T follicular helper cell (primary cell): ENCODE measurements at regions not wholly inside any gene's neighbourhood (a gene's known extent, or its start where the extent isn't known, plus 50 kb on each side); places are given as distances from the start of the nearest gene placed in this dataset.

ENCODE experiments used
- DNase-seq: peaks from one replicate; pipeline ENCODE4 v3.0.0-alpha.2; 2020; ENCODE audit warnings: low read depth

- no peak for DNase-seq
These were observed 1054.3 kb downstream of the TLE1 start for GRCh38 chr9:80635065-80635464.

DNA sequence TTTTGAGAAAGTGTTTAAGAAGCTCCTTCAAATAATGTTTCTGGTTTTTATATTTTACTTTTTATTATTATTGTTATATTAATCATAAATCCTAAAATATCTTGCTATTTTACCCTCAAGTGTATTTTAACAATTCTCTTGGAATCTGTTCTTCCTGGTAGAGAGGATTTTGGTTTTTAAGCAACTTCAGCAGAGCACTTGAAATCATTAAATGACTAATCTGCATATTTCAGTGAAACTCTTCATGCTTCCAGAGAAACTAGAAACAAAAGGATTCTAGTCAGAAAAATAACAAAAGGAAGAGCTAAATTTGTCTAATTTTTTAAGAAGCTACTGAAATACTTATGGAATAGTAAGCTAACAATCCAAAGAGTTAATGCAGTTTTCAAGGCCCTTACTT is 1057.3 kb downstream of the TLE1 start:
- no peak for DNase-seq

DNA sequence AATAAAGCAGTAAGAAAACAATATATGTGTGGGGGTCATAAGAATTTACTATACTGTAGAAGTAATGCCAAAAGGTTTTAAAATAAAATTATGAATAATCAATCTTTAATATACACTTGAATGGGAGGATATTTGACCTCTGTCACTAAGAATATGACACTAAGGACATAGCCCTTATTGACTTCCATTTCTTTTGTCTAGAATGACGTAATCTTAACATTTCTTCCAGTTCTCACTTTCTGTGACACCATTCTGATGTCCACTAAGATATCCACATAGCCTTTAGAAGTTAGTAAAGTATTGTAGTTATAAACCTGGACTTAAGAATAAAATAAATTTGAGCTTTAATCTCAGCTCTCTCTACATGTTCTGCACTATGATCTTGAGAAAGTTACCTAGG is 1050.7 kb downstream of the TLE4 start:
- no peak for DNase-seq

GRCh38 chr9:80619356-80619755 is 1047.6 kb downstream of the TLE4 start:
- no peak for DNase-seq

DNA sequence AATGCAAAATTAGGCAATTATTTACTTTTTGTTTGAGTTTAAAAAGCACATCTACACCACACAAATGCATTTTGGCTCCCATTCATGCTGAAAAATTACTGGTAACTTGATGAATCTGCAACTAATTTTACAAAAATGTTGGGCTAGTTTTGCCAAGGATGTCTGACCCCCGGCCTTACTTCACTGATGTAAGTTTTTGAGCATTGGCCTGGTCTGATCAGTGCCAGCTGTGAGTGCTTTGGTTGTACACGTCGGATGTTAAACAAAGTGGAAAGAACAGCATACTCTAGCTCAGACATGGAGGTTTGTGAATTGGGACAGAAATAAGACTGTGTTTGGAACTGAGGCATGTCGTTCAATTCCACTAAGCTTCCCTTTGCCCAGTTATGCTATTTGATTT is 1044.2 kb downstream of the TLE4 start:
- no peak for DNase-seq

DNA sequence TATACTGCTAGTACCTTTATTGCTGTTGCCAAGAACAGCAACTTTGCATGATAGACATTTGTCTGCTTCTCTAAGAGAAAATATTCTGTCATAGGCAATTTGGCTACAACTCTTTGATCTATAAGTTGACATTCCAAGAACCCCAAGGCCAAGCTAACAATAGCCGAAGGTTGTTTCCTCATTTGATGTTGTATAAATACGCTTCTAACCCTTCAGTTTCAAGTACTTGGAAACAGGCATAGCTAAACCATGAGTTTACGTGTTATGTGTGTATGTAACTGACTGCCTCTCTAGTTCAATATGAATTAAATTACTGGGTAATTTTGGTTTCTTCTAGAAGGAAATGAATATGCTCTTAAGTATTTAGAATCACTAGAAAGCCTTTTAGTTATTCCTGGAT is 1034.0 kb downstream of the TLE4 start:
- DNase-seq = no peak

DNA sequence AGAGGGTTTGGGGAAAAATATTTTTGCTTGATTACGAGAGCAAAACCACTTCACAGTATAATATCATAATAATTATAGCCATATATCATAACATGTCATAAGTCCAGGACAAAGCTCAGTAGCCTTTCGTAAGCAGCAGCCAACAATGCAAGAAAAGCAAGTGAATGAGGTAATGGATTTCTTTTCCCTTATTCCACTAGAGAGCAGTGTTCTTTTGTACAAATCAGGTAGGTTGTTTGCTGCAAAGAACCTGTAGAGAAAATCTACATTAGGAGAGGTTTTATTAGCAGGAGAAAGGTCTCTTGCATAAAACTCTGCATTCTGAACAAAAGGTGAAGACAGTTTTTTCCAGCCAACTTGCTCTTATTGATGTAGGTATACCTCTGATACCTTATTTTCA is 1033.4 kb downstream of the TLE4 start:
- no peak for DNase-seq

DNA sequence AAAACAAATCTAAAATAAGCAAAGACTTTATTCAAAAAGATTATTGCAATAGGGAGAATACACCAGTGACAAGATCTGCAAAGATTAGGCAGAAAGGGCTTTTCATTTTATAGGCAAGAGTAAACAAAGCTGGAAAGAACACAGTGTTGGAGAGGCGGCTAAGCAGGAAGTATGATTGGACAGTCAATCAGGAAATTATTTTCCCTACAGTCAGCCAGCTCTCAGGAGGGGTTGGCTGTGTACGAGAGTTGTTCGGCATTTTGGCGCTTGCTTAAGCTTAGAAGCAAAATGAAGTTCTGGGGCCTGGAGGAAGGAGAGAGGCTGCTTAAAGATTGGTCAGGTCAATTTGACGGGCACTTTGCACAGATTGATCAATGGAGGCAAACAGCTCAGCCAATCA is 1030.5 kb downstream of the TLE4 start:
- no peak for DNase-seq

DNA sequence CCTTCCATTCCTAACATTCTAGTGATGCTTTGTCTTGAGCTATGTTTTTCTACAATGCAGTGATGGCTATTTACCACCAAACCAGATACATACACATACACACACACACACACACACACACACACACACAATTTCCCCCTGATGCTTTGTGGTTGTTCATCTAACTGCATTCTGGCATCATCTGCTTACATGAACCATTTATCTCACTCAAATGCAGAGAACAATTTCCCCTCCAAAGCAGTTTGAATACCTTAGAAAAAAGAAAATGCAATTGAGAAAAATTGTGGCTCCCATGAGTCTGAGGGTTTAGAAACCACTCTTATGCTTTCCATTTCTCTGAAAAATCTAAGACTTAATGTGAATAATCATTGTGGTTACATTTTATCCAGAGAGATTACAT is 1024.8 kb downstream of the TLE4 start:
- no peak for DNase-seq

DNA sequence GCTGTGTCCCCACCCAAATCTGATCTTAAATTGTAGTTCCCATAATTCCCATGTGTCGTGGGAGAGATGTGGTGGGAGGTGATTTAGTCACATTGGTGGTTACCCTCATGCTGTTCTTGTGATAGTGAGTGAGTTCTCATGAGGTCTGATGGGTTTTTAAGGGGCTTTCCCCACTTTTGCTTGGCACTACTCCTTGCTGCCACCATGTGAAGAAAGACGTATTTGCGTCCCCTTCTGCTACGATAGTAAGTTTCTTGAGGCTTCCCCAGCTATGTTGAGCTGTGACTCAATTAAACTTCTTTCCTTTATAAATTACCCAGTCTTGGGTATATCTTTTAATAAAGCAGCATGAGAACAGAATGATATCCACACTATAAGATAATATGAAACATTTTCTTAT is 1023.4 kb downstream of the TLE4 start:
- DNase-seq = no peak

DNA sequence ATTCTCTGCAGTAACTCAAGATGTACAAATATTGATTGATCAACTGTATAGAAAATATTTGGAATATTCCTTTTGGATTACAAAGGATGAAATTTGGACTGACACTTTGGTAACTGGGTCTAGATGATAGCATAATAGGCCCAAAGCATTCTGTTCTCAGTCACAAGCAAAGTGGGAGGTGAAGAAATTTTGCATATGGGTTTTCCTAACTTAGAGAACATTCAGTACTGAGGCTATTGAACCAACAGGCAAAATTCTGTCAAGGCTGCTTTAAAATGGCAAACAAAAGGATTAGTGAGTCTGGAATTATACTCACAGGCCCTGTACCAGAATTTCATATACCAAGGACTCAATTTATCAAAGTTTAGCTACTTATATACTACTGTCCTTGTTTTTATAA is 1020.6 kb downstream of the TLE4 start:
- DNase-seq = no peak

DNA sequence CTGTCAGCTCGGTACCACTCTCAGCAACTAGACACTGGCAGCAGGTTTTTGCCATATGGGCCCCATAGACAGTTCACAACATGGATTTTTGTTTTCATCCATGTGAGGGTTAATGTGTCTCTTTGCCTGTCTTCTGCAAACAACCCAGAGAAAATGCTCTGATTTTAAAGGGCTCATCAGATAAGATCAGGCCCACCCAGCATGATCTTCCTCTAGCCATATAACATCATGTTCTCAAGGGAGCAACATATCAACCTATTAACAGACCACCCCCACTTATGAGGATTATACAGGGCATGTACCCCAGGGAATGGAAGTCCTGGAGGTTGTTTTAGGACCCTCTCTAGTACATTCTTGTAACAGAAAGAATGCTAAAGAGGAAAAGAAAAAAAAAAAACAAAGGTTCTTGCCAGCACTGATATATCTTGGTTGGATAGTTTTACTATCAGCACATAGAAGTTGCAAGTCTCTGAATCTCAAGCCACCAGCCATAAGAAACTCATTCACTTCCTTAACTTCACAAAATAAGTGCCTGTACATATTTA is 1015.1 kb downstream of the TLE4 start:
- DNase-seq = no peak

DNA sequence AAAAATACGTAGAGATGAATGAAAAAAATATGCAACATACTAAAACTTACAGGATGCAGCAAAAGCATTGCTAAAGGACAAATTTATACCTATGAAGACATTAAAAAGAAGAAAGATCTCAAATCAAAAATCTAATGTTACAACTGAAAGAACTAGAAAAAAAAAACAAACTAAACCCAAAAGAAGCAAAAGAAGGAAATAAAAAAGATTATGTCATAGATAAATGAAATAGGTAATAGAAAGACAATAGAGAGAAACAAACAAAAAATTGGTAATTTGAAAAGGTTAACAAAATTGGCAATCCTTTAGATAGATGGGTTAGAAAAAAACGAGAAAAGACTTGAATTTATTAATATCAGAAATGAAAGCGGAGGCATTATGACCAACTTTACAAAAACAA is 1000.2 kb downstream of the TLE4 start:
- DNase-seq = no peak

DNA sequence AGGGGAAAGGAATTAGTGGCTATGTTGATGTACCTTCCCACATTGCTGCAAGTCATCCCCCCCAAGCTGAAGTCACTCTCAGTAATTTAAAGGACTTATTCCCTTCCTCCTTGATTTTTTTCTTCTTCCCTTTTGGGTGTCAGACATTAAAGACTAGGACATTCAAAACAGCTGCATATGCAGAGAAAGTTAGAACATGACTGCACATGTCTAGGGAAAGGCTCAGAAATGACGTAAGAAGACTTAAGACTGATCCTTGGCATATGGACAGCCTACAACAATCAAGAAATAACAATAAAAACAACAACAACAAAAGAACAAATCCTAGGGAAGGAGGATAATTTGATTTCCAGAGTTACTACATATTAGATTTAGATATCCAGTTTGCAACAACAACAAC is 997.5 kb downstream of the TLE4 start:
- DNase-seq = no peak

DNA sequence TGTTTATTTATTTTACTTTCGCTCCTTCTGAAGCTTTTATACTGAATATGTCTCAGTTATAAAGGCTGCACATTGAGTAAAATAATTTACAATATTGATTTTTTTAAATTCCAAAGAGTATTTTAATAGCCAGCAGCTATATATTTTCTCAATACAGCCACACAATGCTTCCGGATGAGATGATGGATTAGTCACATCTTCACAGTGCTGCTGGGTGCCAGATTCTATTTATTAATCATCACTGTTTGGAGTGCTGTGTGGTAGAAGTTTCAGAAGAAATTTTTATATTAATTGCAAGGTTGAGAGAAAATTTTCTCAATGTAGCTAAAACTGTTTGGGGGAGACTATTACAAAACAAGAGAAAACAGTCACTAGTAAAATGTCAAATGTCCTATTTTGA is 989.8 kb downstream of the TLE4 start:
- DNase-seq = no peak

- no peak for DNase-seq
These were observed 989.2 kb downstream of the TLE4 start for GRCh38 chr9:80560976-80561375.

- DNase-seq = no peak
These were observed 985.5 kb downstream of the TLE4 start for GRCh38 chr9:80557256-80557655.

- DNase-seq = no peak
These were observed 984.9 kb downstream of the TLE4 start for GRCh38 chr9:80556631-80557030.

- DNase-seq = no peak
These were observed 984.1 kb downstream of the TLE4 start for GRCh38 chr9:80555782-80556325.

GRCh38 chr9:80554856-80555255 is 983.1 kb downstream of the TLE4 start:
- DNase-seq = no peak

DNA sequence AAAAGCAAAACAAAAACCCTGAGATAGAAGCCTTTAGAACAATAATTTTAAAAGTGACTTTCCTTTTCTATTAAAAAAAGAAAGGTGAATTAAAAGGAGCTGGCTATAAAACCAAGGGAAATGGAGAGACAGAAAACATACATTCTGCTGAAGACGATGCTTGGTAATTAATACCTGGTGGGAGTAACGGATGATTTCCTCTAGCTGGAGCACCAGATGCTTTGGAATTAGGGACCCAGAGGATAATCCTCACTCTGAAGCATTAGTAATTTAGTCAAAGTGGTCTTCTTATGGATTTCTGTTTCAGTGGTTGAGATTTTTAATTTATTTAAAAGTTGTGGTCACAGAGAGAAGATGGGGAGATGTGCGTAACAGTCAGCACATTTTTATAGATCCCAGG is 982.5 kb downstream of the TLE4 start:
- DNase-seq = no peak

- DNase-seq = no peak
These were observed 981.2 kb downstream of the TLE4 start for GRCh38 chr9:80552931-80553330.

- no peak for DNase-seq
These were observed 978.4 kb downstream of the TLE4 start for GRCh38 chr9:80550181-80550580.

- DNase-seq = no peak
These were observed 975.8 kb downstream of the TLE4 start for GRCh38 chr9:80547613-80548012.

DNA sequence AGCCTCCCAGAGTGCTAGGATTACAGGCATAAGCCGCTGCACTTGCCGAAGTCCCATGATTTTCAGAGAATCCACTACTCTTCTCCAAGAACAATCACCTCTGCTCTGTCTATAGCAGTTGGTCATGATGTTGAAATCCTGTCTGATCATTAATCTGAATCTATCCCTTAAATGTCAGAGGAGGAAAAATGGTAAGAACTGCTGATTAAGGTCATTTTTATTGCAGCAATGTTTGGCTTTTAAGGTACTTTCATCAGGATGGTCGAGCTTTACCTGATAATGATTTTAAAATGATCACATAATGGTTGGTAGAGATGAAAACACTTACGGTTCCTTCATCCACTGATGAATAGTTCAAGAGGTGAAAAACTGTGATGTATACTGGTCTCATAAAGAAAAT is 968.6 kb downstream of the TLE4 start:
- no peak for DNase-seq
